GM12864 (cell line): ENCODE measurements at regions not wholly inside any gene's neighbourhood (a gene's known extent, or its start where the extent isn't known, plus 50 kb on each side); places are given as distances from the start of the nearest gene placed in this dataset.
"Not testable (repeated sequence)": the region's sequence is repeated elsewhere in the genome, so short reads cannot be mapped to it uniquely, and the experiment has no call there.

Source experiments
- DNase-seq: peaks from one replicate; pipeline ENCODE4 v3.0.0-alpha.2; 2011; ENCODE audit warnings: low read depth
- H3K4me3 ChIP-seq: 2 replicates; pipeline ENCODE4 v1.5.1; 2011; ENCODE audit warnings: mild to moderate bottlenecking, low read depth, low read length, control low read depth
- CTCF ChIP-seq: IDR thresholded peaks from 2 replicates; pipeline ENCODE4 v1.5.1; 2011; ENCODE audit warnings: low read depth, mild to moderate bottlenecking, moderate library complexity, low read length, control low read depth, inconsistent platforms; ENCODE audit errors: missing control alignments

GRCh38 chr2:236354056-236354940, 90.1 kb upstream of the ASB18 start:
- no peak overlapping the region for H3K4me3 ChIP-seq
- DNase-seq: no peak
- no peak for TF ChIP-seq CTCF

- no peak for TF ChIP-seq CTCF
- no peak overlapping the region for H3K4me3 ChIP-seq
- no peak for DNase-seq
Measured at GRCh38 chr2:236354973-236355595, 90.9 kb upstream of the ASB18 start.

- no peak for TF ChIP-seq CTCF
- DNase-seq: no peak
- no peak overlapping the region for H3K4me3 ChIP-seq
Measured at GRCh38 chr2:236355911-236356310, 91.7 kb upstream of the ASB18 start.

GRCh38 chr2:236356321-236356720, 92.1 kb upstream of the ASB18 start:
- not testable (repeated sequence) for H3K4me3 ChIP-seq, DNase-seq

- DNase-seq: not testable (repeated sequence)
Measured at GRCh38 chr2:236358482-236358881, 94.3 kb upstream of the ASB18 start.

GRCh38 chr2:236359426-236360045, 95.3 kb upstream of the ASB18 start:
- DNase-seq: no peak
- no peak overlapping the region for H3K4me3 ChIP-seq
- no peak for TF ChIP-seq CTCF

More at GRCh38 chr2:236358482-236358881, 94.3 kb upstream of the ASB18 start:
- not testable (repeated sequence) for H3K4me3 ChIP-seq

GRCh38 chr2:236360496-236360895, 96.3 kb upstream of the ASB18 start:
- no peak for TF ChIP-seq CTCF
- H3K4me3 ChIP-seq: no peak overlapping the region
- no peak for DNase-seq
